ENCODE measurements at regions not wholly inside any gene's neighbourhood (a gene's known extent, or its start where the extent isn't known, plus 50 kb on each side); places are given as distances from the start of the nearest gene placed in this dataset.

- TF ChIP-seq NANOG (IDR thresholded peaks at IDR 0.05; ENCODE audit: borderline replicate concordance): no peak
- TF ChIP-seq EZH2 (IDR thresholded peaks at IDR 0.05; ENCODE audit: low read depth, unreplicated experiment): no peak
- TF ChIP-seq REST (IDR thresholded peaks at IDR 0.05; ENCODE audit: unreplicated experiment): no peak
- no peak for TF ChIP-seq JUNB (IDR thresholded peaks at IDR 0.05; ENCODE audit: unreplicated experiment)
- TF ChIP-seq ZNF114 (CRISPR knock-in tag; IDR thresholded peaks at IDR 0.05): no peak
Observed at GRCh38 chr2:204343685-204344084, 201.6 kb upstream of the PARD3B start (continued).

GRCh38 chr2:204344119-204344518, 201.2 kb upstream of the PARD3B start:
- Mint-ChIP-seq H3K4me3 (no peak overlapping the region), H3K27ac (no peak overlapping the region), H3K27me3 (ENCODE audit: insufficient read depth, low read depth, poor library complexity) (no peaks in the 10 kb centered on the region), H3K36me3 (ENCODE audit: low read depth) (no peaks in the 10 kb centered on the region), H3K4me1 (peaks cover 14% of the 10 kb centered on the region), H3K9me3 (no peaks in the 10 kb centered on the region)
- Histone ChIP-seq H3K27ac (ENCODE audit: low read depth) (no peak overlapping the region), H3K9me2 (ENCODE audit: insufficient read depth) (no peaks in the 10 kb centered on the region), H3K4me3 (no peak overlapping the region), H2AFZ (0 out of 2 replicates have a peak overlapping the region, but pooled peaks have one; percentile 66), H3K27me3 (ENCODE audit: insufficient read depth) (no peaks in the 10 kb centered on the region), H3K4me2 (no peak overlapping the region), H3K4me1 (ENCODE audit: insufficient read depth) (peaks cover 11% of the 10 kb centered on the region), H3K36me3 (ENCODE audit: insufficient read depth) (no peaks in the 10 kb centered on the region), H3K79me2 (replicated peaks; ENCODE audit: insufficient read depth) (no peaks in the 10 kb centered on the region), H4K20me1 (replicated peaks; ENCODE audit: insufficient read depth) (no peaks in the 10 kb centered on the region), H3F3A (replicated peaks; ENCODE audit: low read depth) (no peaks in the 10 kb centered on the region)
- no peak for ATAC-seq
- DNase-seq (ENCODE audit: low spot score): no peak
- no peak for TF ChIP-seq EZH2 (IDR thresholded peaks at IDR 0.05; ENCODE audit: low read depth, unreplicated experiment)
- TF ChIP-seq EZH2phosphoT487 (IDR thresholded peaks at IDR 0.05; ENCODE audit: unreplicated experiment): no peak
- no peak for TF ChIP-seq JUNB (IDR thresholded peaks at IDR 0.05; ENCODE audit: unreplicated experiment)
- TF ChIP-seq STAT1 (IDR thresholded peaks at IDR 0.05; ENCODE audit: unreplicated experiment): no peak
- no peak for TF ChIP-seq CTCF (conservative IDR thresholded peaks at IDR 0.05; ENCODE audit: low read depth in 2 of 2)
- TF ChIP-seq ETS1 (IDR thresholded peaks at IDR 0.05): no peak
- TF ChIP-seq CREB1 (CRISPR knock-in tag; IDR thresholded peaks at IDR 0.05; ENCODE audit: low read depth): no peak
- TF ChIP-seq ZNF114 (CRISPR knock-in tag; IDR thresholded peaks at IDR 0.05): no peak
- no peak for TF ChIP-seq NANOG (IDR thresholded peaks at IDR 0.05; ENCODE audit: borderline replicate concordance)
- no peak for TF ChIP-seq ZNF462 (CRISPR knock-in tag; IDR thresholded peaks at IDR 0.05)

Data from GM23338 (cell line).